Thyroid gland (tissue), 4 donors: ENCODE measurements at regions not wholly inside any gene's neighbourhood (a gene's known extent, or its start where the extent isn't known, plus 50 kb on each side); places are given as distances from the start of the nearest gene placed in this dataset.

ENCODE experiments used
- DNase-seq, 2 donors: peaks; one replicate each; pipeline ENCODE4 v3.0.0-alpha.2; 2019
- H3K27ac ChIP-seq, 3 donors: fragments of 200-600 bp; sonication (generic); 1 replicate in 2 of 3; 2 replicates in 1 of 3; pipeline ENCODE4 v1.5.1; 2016 to 2019; ENCODE audit warnings: mild to moderate bottlenecking in 1 of 3, moderate library complexity in 1 of 3
- H3K27me3 ChIP-seq: fragments of 200-600 bp; sonication (generic); one replicate; pipeline ENCODE4 v1.5.1; 2019
- H3K36me3 ChIP-seq, 2 donors: fragments of 200-600 bp; sonication (generic); one replicate each; pipeline ENCODE4 v1.5.1; 2016 to 2019
- H3K4me1 ChIP-seq, 2 donors: fragments of 200-600 bp; sonication (generic); one replicate each; pipeline ENCODE4 v1.5.1; 2017 to 2019
- H3K4me3 ChIP-seq, 3 donors: fragments of 200-600 bp; sonication (generic); replicated peaks in 1 of 3; 1 replicate in 2 of 3; 2 replicates in 1 of 3; pipeline ENCODE4 v1.5.1; 2016; ENCODE audit warnings: mild to moderate bottlenecking in 1 of 3
- H3K9me3 ChIP-seq: fragments of 200-600 bp; sonication (generic); one replicate; pipeline ENCODE4 v1.5.1; 2017
- CTCF ChIP-seq, 6 experiments: fragments of 200-600 bp in 3 of 6; fragments of 450-650 bp in 3 of 6; sonication (generic) in 3 of 6; IDR thresholded peaks; one replicate each; pipeline ENCODE4 v1.5.1; 2016 to 2019; ENCODE audit warnings: antibody characterized with exemption in 6 of 6, mild to moderate bottlenecking in 2 of 6, inconsistent platforms in 1 of 6, moderate library complexity in 1 of 6
- POLR2A ChIP-seq, 2 donors: fragments of 450-650 bp; IDR thresholded peaks; one replicate each; pipeline ENCODE4 v1.6.1; 2017; ENCODE audit warnings: antibody characterized with exemption in 2 of 2, mild to moderate bottlenecking in 2 of 2, moderate library complexity in 1 of 2
- WGBS, 2 donors: methylation state at CpG; one replicate each; pipeline ENCODE4 v1.1.5; 2017; 5-methylcytosine and 5-hydroxymethylcytosine counted together
- intact Hi-C: fragments of 100-400 bp; cut with DNase I; formaldehyde crosslinking; loops from one replicate; pipeline ENCODE4 v1.15.1; 2023

DNA sequence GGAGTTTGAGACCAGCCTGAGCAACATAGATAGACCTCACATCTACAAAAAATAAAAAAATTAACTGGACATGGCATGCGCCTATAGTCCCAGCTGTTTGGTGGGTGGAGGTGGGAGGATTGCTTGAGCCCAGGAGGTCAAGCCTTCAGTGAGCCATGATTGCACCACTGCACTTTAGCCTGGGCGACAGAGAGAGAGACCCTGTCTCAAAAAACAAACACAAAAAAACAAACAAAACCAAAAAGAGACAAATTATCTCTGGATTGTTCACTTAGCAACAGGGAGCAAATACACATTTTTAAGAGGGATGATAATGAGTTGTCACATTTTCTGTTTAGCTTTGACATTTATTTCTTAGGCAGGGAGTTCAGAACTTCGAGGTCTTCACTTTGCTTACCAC is 155.4 kb downstream of the CEP135 start:
- intact Hi-C loops = no loop called here
- no peak overlapping the region for H3K4me3 ChIP-seq
- TF ChIP-seq POLR2A (IDR thresholded peaks at IDR 0.05) (no peak), CTCF (IDR thresholded peaks at IDR 0.05) (no peak)
- H3K27me3 ChIP-seq = no peaks in the 10 kb centered on the region
- no peak overlapping the region for H3K27ac ChIP-seq
- H3K4me1 ChIP-seq = no peaks in the 10 kb centered on the region
- 92 to 96% methylated on average over 3 of the region's 3 CpGs for WGBS, 2 donors
- H3K36me3 ChIP-seq = no peaks in the 10 kb centered on the region
- H3K9me3 ChIP-seq = no peaks in the 10 kb centered on the region
- no peak for DNase-seq

DNA sequence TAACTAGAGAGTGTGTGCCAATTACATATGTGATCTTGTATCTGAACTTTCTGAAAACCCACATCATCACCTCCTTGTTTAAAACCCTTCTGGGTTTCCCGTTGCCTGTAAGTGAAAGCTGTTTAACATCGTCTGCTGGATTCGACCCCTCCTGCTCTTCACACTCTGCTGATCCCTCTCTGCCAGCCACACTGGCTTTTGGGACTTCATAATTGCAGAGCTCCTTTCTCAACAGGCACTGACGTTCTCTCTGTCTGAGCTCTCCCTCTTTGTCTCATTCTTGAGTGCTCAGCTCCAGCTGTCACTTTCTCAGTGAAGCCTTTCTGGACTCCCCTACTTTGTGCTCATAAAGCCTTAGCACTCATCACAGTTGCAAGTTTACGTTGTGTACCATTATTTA is 153.9 kb downstream of the CEP135 start:
- no peak overlapping the region for H3K27ac ChIP-seq
- H3K4me3 ChIP-seq = no peak overlapping the region
- no peaks in the 10 kb centered on the region for H3K36me3 ChIP-seq
- H3K9me3 ChIP-seq = no peaks in the 10 kb centered on the region
- TF ChIP-seq CTCF (IDR thresholded peaks at IDR 0.05) (no peak), POLR2A (IDR thresholded peaks at IDR 0.05) (no peak)
- no peaks in the 10 kb centered on the region for H3K4me1 ChIP-seq
- intact Hi-C loops = no loop called here
- WGBS, 2 donors = 43 to 65% methylated on average over 5 of the region's 5 CpGs
- H3K27me3 ChIP-seq = no peaks in the 10 kb centered on the region
- DNase-seq = no peak

- DNase-seq = no peak
- 86 to 98% methylated on average over 3 of the region's 3 CpGs for WGBS, 2 donors
- TF ChIP-seq POLR2A (IDR thresholded peaks at IDR 0.05) = no peak
- TF ChIP-seq CTCF (IDR thresholded peaks at IDR 0.05) = no peak
Observed at GRCh38 chr4:56099378-56099786, 150.6 kb downstream of the CEP135 start.

GRCh38 chr4:56093576-56093975 is 144.8 kb downstream of the CEP135 start:
- TF ChIP-seq POLR2A (IDR thresholded peaks at IDR 0.05) (no peak), CTCF (IDR thresholded peaks at IDR 0.05) (no peak)
- H3K4me3 ChIP-seq = no peak overlapping the region
- DNase-seq = no peak
- no peaks in the 10 kb centered on the region for H3K4me1 ChIP-seq
- H3K27me3 ChIP-seq = no peaks in the 10 kb centered on the region
- intact Hi-C loops = no loop called here
- no peaks in the 10 kb centered on the region for H3K36me3 ChIP-seq
- 88 to 95% methylated on average over 3 of the region's 3 CpGs for WGBS, 2 donors
- H3K27ac ChIP-seq = no peak overlapping the region
- H3K9me3 ChIP-seq = no peaks in the 10 kb centered on the region

More at GRCh38 chr4:56099378-56099786, 150.6 kb downstream of the CEP135 start:
- H3K36me3 ChIP-seq = no peaks in the 10 kb centered on the region
- no peaks in the 10 kb centered on the region for H3K4me1 ChIP-seq
- H3K4me3 ChIP-seq = no peak overlapping the region
- H3K9me3 ChIP-seq = no peaks in the 10 kb centered on the region
- intact Hi-C loops = no loop called here
- H3K27me3 ChIP-seq = no peaks in the 10 kb centered on the region
- H3K27ac ChIP-seq = no peak overlapping the region

DNA sequence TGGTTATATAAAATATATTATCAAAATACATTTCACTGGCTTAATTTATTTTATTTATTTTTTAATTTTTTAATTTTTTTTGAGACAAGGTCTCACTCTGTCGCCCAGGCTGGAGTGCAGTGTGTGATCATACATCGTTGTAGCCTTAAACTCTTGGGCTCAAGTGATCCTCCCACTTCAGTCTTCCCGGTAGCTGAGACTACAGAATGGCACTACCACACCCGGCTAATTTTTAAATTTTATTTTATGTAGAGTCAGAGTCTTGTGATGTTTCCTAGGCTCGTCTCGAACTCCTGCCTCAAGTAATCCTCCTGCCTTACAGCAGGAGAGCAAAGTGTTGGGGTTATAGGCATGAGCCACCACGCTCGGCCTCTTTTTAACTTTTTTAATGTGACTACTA is 143.8 kb downstream of the CEP135 start:
- no peaks in the 10 kb centered on the region for H3K27me3 ChIP-seq
- 82 to 85% methylated on average over 8 of the region's 8 CpGs for WGBS, 2 donors

More for the DNA sequence above, 143.8 kb downstream of the CEP135 start:
- no peak for DNase-seq
- Histone ChIP-seq H3K27ac (no peak overlapping the region), H3K9me3 (no peaks in the 10 kb centered on the region), H3K4me1 (no peaks in the 10 kb centered on the region), H3K36me3 (no peaks in the 10 kb centered on the region), H3K4me3 (no peak overlapping the region)
- TF ChIP-seq POLR2A (IDR thresholded peaks at IDR 0.05) (no peak), CTCF (IDR thresholded peaks at IDR 0.05) (no peak)
- intact Hi-C loops = no loop called here
